Osteoblast (primary cell): ENCODE measurements at regions not wholly inside any gene's neighbourhood (a gene's known extent, or its start where the extent isn't known, plus 50 kb on each side); places are given as distances from the start of the nearest gene placed in this dataset.

Experiments used
- DNase-seq: peaks from one replicate; pipeline ENCODE4 v3.0.0; 2011; ENCODE audit warnings: low spot score, mixed read lengths; ENCODE audit not compliant: insufficient read length; ENCODE audit errors: missing footprints
- H2AFZ ChIP-seq: 2 replicates; pipeline ENCODE4 v1.6.0; 2011; ENCODE audit warnings: mild to moderate bottlenecking, low read length
- H3K27ac ChIP-seq: 2 replicates; pipeline ENCODE4 v1.5.1; 2011; ENCODE audit warnings: mild to moderate bottlenecking, low read depth, low read length, moderate library complexity
- H3K27me3 ChIP-seq: 2 replicates; pipeline ENCODE4 v1.6.0; 2012; ENCODE audit warnings: mild to moderate bottlenecking, control low read depth, inconsistent platforms, low read length, moderate library complexity; ENCODE audit not compliant: insufficient read depth
- H3K36me3 ChIP-seq: 2 replicates; pipeline ENCODE4 v1.5.1; 2011; ENCODE audit warnings: mild to moderate bottlenecking, low read length, control low read depth, moderate library complexity; ENCODE audit not compliant: insufficient read depth
- H3K4me1 ChIP-seq: 2 replicates; pipeline ENCODE4 v1.5.1; 2011; ENCODE audit warnings: mild to moderate bottlenecking, low read length, control low read depth, moderate library complexity; ENCODE audit not compliant: insufficient read depth
- H3K4me2 ChIP-seq: 2 replicates; pipeline ENCODE4 v1.6.0; 2011; ENCODE audit warnings: mild to moderate bottlenecking, low read length; ENCODE audit not compliant: insufficient read depth
- H3K4me3 ChIP-seq: fragments of 200-600 bp; sonication (generic); 3 replicates; pipeline ENCODE4 v1.5.1; 2012; ENCODE audit warnings: mild to moderate bottlenecking, low read length, inconsistent platforms; ENCODE audit not compliant: insufficient read depth
- H3K79me2 ChIP-seq: 2 replicates; pipeline ENCODE4 v1.6.0; 2012; ENCODE audit warnings: mild to moderate bottlenecking, low read length, control low read depth, inconsistent platforms; ENCODE audit not compliant: insufficient read depth
- H3K9me3 ChIP-seq: 2 replicates; pipeline ENCODE4 v1.5.1; 2011; ENCODE audit warnings: low read depth, low read length, control low read depth
- H4K20me1 ChIP-seq: 2 replicates; pipeline ENCODE4 v1.6.0; 2012; ENCODE audit warnings: mild to moderate bottlenecking, low read length, control low read depth; ENCODE audit not compliant: insufficient read depth
- TF ChIP-seq, protein P1 (sequence below): IDR thresholded peaks from 2 replicates; pipeline ENCODE4 v1.5.1; 2011; ENCODE audit warnings: mild to moderate bottlenecking, low read depth, low read length, moderate library complexity; ENCODE audit errors: extremely low read depth

DNA sequence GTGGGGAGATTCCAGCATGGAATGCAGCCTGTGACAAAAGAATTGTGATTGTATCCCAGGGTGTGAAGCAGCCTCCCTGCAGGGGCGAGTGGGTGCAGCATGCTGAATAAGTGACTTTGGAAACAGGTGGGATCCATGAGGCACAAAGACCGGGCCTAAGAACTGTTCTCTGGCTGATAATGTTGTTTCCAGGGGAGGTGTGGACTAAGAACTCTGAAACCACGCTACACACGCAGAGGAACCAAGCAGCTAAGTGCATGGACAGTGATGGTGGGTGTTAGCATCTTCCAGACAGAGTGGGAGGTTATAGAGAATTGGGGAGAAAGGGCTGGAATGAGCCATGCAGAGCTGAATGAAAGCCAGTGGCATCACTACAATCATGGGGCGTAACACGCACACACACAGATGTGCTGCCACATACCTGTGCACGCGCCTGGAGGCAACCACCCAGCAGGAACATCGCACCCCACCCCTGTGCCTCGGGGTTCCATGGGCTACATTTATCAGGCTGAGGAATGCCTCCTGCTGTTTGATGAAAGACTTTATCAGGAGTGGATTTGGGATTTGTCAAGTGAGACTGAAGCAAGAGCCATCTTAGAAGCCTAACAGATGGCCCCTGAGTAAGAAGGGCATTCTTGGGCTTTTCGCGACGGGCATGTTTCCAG lies 424.5 kb upstream of the SALL3 start:
- Histone ChIP-seq H3K79me2 (no peaks in the 10 kb centered on the region), H3K27me3 (no peaks in the 10 kb centered on the region), H3K4me1 (no peaks in the 10 kb centered on the region), H3K4me3 (no peak overlapping the region), H4K20me1 (no peaks in the 10 kb centered on the region), H3K36me3 (no peaks in the 10 kb centered on the region), H3K9me3 (peaks cover 3% of the 10 kb centered on the region), H3K27ac (no peak overlapping the region), H3K4me2 (no peak overlapping the region), H2AFZ (no peak overlapping the region)
- DNase-seq, result no peak
- TF ChIP-seq, protein P1, sequence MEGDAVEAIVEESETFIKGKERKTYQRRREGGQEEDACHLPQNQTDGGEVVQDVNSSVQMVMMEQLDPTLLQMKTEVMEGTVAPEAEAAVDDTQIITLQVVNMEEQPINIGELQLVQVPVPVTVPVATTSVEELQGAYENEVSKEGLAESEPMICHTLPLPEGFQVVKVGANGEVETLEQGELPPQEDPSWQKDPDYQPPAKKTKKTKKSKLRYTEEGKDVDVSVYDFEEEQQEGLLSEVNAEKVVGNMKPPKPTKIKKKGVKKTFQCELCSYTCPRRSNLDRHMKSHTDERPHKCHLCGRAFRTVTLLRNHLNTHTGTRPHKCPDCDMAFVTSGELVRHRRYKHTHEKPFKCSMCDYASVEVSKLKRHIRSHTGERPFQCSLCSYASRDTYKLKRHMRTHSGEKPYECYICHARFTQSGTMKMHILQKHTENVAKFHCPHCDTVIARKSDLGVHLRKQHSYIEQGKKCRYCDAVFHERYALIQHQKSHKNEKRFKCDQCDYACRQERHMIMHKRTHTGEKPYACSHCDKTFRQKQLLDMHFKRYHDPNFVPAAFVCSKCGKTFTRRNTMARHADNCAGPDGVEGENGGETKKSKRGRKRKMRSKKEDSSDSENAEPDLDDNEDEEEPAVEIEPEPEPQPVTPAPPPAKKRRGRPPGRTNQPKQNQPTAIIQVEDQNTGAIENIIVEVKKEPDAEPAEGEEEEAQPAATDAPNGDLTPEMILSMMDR, result no peak

DNA sequence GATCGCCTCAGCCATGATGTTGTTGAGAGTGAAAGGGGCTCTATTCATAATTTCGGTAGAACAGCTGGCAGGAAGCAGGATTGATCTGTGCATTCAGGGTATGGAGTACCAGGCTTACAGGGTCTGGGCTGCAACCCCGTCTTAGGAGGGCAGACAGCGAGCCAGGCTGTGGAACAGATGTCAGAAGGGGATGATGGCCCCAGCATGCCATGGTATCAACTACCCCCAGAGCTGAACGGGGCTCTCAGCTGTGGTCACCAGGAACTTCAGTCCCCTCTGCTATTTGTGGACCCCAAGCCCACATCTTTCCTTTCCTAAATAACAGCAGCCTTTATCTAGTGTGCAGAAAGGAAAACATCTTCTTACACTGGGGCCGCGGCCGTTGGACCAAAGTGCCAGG lies 422.2 kb upstream of the SALL3 start:
- Histone ChIP-seq H3K79me2 (no peaks in the 10 kb centered on the region), H3K27me3 (no peaks in the 10 kb centered on the region), H2AFZ (no peak overlapping the region), H3K4me2 (no peak overlapping the region), H3K4me1 (no peaks in the 10 kb centered on the region), H3K27ac (no peak overlapping the region), H3K36me3 (no peaks in the 10 kb centered on the region), H4K20me1 (no peaks in the 10 kb centered on the region), H3K9me3 (peaks cover 3% of the 10 kb centered on the region), H3K4me3 (no peak overlapping the region)
- DNase-seq, result no peak
- TF ChIP-seq, protein P1, result no peak

DNA sequence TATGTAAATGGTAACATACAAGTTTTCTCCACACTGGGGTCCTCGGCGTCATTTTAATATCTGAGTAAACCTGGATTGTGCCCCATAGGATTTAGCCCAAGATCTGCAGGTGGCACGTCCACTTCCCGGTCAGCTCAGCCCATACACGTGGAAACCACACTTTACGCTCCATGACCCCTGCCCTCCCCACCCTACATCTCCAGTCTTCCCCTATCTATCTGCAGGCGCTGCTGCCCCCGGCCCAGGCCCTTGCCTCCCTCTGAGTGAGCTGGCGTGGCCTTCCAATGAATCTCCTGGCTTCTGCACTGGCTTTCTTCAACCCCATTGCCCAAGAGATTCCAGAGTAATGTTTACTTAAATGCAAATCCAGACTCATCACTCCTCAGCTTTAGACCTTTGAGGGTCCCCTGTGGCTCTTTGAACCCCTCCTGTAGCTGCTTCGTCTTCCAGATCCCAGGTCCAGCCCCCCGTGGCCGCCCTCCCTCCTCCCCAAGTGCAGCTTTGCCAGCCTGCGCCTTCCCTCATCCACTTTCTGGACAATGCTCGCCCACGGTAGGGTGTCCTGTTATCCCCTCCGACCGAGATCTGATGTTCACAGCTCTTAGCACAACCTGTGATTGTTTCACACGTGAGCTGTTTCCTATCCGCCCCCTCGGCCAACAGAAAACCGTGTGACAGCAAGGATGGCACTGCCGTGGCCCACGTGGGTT lies 421.4 kb upstream of the SALL3 start:
- Histone ChIP-seq H3K79me2 (no peaks in the 10 kb centered on the region), H3K27me3 (no peaks in the 10 kb centered on the region), H3K4me2 (no peak overlapping the region), H2AFZ (no peak overlapping the region), H3K9me3 (peaks cover 3% of the 10 kb centered on the region), H3K36me3 (no peaks in the 10 kb centered on the region), H3K4me1 (no peaks in the 10 kb centered on the region), H3K4me3 (no peak overlapping the region), H3K27ac (no peak overlapping the region), H4K20me1 (no peaks in the 10 kb centered on the region)
- TF ChIP-seq, protein P1, result no peak
- no peak for DNase-seq

DNA sequence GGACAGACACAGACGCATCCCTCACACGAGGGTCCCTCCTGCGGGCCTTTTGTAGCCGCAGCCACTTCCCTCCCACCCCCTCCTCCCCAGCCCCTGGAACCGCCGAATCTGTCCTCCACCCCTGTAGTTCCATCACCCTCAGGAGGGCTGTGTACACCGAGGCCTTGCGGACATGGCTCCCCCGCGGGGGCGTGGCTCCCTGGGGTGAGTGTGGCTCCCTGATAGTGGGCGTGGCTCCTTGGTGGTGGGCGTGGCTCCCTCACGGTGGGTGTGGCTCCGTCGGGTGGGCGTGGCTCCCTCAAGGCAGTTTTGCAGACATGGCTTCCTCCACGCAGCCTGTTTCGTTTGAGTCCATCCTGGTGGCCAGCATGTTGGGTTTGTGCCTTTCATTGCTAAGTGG lies 420.7 kb upstream of the SALL3 start:
- no peak overlapping the region for H2AFZ ChIP-seq
- H3K79me2 ChIP-seq, result no peaks in the 10 kb centered on the region
- no peak overlapping the region for H3K27ac ChIP-seq
- H4K20me1 ChIP-seq, result no peaks in the 10 kb centered on the region
- TF ChIP-seq, protein P1, result no peak
- no peak overlapping the region for H3K4me3 ChIP-seq
- peaks cover 3% of the 10 kb centered on the region for H3K9me3 ChIP-seq
- DNase-seq, result no peak
- no peak overlapping the region for H3K4me2 ChIP-seq
- H3K4me1 ChIP-seq, result no peaks in the 10 kb centered on the region
- no peaks in the 10 kb centered on the region for H3K27me3 ChIP-seq
- H3K36me3 ChIP-seq, result no peaks in the 10 kb centered on the region
